Neural progenitor cell (in vitro differentiated cells): ENCODE measurements at regions not wholly inside any gene's neighbourhood (a gene's known extent, or its start where the extent isn't known, plus 50 kb on each side); places are given as distances from the start of the nearest gene placed in this dataset.

Source experiments
- EZH2 ChIP-seq: fragments of 200-600 bp; sonication (generic); IDR thresholded peaks from 2 replicates; pipeline ENCODE4 v1.6.1; 2017; ENCODE audit warnings: antibody characterized with exemption, mild to moderate bottlenecking, moderate library complexity
- EZH2phosphoT487 ChIP-seq: fragments of 200-600 bp; sonication (generic); IDR thresholded peaks from 2 replicates; pipeline ENCODE4 v1.6.1; 2017; ENCODE audit warnings: antibody characterized with exemption
- TF ChIP-seq, protein P1 (sequence below): fragments of 200-600 bp; sonication (generic); IDR thresholded peaks from 2 replicates; pipeline ENCODE4 v1.5.1; 2017; ENCODE audit warnings: antibody characterized with exemption, mild to moderate bottlenecking

- TF ChIP-seq, protein P1, sequence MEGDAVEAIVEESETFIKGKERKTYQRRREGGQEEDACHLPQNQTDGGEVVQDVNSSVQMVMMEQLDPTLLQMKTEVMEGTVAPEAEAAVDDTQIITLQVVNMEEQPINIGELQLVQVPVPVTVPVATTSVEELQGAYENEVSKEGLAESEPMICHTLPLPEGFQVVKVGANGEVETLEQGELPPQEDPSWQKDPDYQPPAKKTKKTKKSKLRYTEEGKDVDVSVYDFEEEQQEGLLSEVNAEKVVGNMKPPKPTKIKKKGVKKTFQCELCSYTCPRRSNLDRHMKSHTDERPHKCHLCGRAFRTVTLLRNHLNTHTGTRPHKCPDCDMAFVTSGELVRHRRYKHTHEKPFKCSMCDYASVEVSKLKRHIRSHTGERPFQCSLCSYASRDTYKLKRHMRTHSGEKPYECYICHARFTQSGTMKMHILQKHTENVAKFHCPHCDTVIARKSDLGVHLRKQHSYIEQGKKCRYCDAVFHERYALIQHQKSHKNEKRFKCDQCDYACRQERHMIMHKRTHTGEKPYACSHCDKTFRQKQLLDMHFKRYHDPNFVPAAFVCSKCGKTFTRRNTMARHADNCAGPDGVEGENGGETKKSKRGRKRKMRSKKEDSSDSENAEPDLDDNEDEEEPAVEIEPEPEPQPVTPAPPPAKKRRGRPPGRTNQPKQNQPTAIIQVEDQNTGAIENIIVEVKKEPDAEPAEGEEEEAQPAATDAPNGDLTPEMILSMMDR: no peak
- TF ChIP-seq EZH2 (no peak), EZH2phosphoT487 (no peak)
These were observed 528.5 kb upstream of the CDH5 start for GRCh38 chr16:65838001-65838400.
